ENCODE measurements at regions not wholly inside any gene's neighbourhood (a gene's known extent, or its start where the extent isn't known, plus 50 kb on each side); places are given as distances from the start of the nearest gene placed in this dataset.
"Not testable (repeated sequence)": the region's sequence is repeated elsewhere in the genome, so short reads cannot be mapped to it uniquely, and the experiment has no call there.

DNA sequence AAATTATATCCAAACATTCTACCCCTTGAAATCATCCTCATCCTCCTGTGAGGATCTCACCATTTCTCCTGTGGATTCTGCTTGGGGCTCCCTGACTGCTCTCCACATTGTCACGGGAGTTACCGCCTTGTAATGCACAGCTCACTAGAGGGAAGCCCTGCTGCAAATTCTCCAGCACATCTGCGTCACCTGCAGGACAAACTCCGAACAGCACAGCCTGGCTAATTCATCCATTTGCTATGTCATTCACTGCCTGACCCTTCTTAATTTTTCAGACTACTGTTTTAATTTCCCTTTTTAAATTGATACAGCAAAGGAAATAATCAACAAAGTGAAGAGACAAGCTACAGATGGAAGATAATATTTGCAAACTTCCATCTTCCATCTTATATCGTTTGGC, 627.4 kb downstream of the FBXO15 start:
- intact Hi-C loops (cut with DNase I; ENCODE audit: low total_unique reads), result no loop called here

GRCh38 chr18:73516056-73516455, 631.6 kb downstream of the FBXO15 start:
- H3K27me3 ChIP-seq; DNase-seq; H3K4me3 ChIP-seq; H3K36me3 ChIP-seq; H3K4me1 ChIP-seq; H3K9me3 ChIP-seq; H3K27ac ChIP-seq; intact Hi-C loops (cut with DNase I; ENCODE audit: low total_unique reads); in situ Hi-C loops (cut with MboI; ENCODE audit: low pct_ligation_motif_present in 1 of 4, low pct_unique_long_range_greater_than_20kb in 1 of 4, low sequenced_read_pairs in 3 of 4): not testable (repeated sequence)
- 87 to 95% methylated on average over 2 of the region's 2 CpGs for WGBS, 2 donors (ENCODE audit: low coverage in 1 of 2)

More for the DNA sequence above, 627.4 kb downstream of the FBXO15 start:
- TF ChIP-seq EP300 (IDR thresholded peaks at IDR 0.05; ENCODE audit: low read depth), result no peak
- no peak for TF ChIP-seq CTCF (IDR thresholded peaks at IDR 0.05)
- TF ChIP-seq POLR2AphosphoS5 (IDR thresholded peaks at IDR 0.05), result no peak
- TF ChIP-seq POLR2A (IDR thresholded peaks at IDR 0.05), result no peak
- no peaks in the 10 kb centered on the region for H3K9me3 ChIP-seq
- no peak for DNase-seq
- in situ Hi-C loops (cut with MboI; ENCODE audit: low pct_ligation_motif_present in 1 of 4, low pct_unique_long_range_greater_than_20kb in 1 of 4, low sequenced_read_pairs in 3 of 4), result no loop called here
- H3K27me3 ChIP-seq, result no peaks in the 10 kb centered on the region
- no peak overlapping the region for H3K4me3 ChIP-seq
- no peaks in the 10 kb centered on the region for H3K36me3 ChIP-seq
- 64 to 75% methylated on average over 4 to 5 of the region's 5 CpGs for WGBS, 2 donors (ENCODE audit: low coverage in 1 of 2)
- H3K4me1 ChIP-seq, result no peaks in the 10 kb centered on the region
- no peak overlapping the region for H3K27ac ChIP-seq

GRCh38 chr18:73514449-73514848, 633.2 kb downstream of the FBXO15 start:
- DNase-seq, result no peak
- no peak overlapping the region for H3K27ac ChIP-seq
- H3K9me3 ChIP-seq, result no peaks in the 10 kb centered on the region
- in situ Hi-C loops (cut with MboI; ENCODE audit: low pct_ligation_motif_present in 1 of 4, low pct_unique_long_range_greater_than_20kb in 1 of 4, low sequenced_read_pairs in 3 of 4), result no loop called here
- H3K4me3 ChIP-seq, result no peak overlapping the region
- TF ChIP-seq CTCF (IDR thresholded peaks at IDR 0.05) (no peak), POLR2AphosphoS5 (IDR thresholded peaks at IDR 0.05) (no peak), POLR2A (IDR thresholded peaks at IDR 0.05) (no peak), EP300 (IDR thresholded peaks at IDR 0.05; ENCODE audit: low read depth) (no peak)
- H3K4me1 ChIP-seq, result no peaks in the 10 kb centered on the region
- WGBS, 2 donors (ENCODE audit: low coverage in 1 of 2), result 77% methylated on average over 1 of the region's 1 CpG; no CpG with 5 or more reads in 1 of the 2 donors
- intact Hi-C loops (cut with DNase I; ENCODE audit: low total_unique reads), result no loop called here
- H3K36me3 ChIP-seq, result no peaks in the 10 kb centered on the region
- H3K27me3 ChIP-seq, result no peaks in the 10 kb centered on the region

DNA sequence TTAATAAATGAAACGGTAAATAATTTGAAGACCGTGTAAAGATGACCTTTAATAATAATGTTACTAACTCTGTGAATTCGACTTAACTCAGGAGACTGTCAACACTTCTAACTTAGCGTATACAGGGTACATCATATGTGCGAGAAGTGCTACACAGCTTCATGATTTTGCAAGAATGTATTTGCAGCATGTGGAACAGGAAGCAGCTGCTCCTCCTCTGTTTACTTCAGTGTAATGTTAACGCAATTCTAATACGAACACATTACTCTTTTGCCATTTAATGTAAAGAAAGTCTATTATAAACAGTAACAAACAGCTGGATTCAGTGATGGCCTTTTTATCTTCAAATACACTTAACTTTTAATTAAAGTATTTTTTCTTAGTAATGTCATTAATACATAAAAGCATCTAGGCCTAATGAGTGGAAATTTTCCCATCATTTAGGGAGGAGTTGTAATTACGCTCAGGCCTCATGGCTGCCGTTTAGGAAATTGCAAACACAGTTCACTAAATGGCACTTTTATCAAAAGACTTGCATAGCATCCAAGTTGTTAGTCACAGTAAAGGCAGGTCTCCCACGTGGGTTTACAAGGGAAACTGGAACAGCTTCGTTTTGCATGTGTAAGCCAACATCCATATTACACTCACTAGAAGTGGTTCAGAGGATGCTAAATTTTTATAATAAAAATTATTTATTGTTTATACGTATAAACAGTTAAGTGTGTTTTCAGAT, 635.7 kb downstream of the FBXO15 start:
- WGBS, 2 donors (ENCODE audit: low coverage in 1 of 2), result 56 to 58% methylated on average over 12 of the region's 12 CpGs
- Histone ChIP-seq H3K36me3 (no peaks in the 10 kb centered on the region), H3K27ac (no peak overlapping the region), H3K4me3 (no peak overlapping the region), H3K27me3 (no peaks in the 10 kb centered on the region), H3K9me3 (no peaks in the 10 kb centered on the region), H3K4me1 (no peaks in the 10 kb centered on the region)
- intact Hi-C loops (cut with DNase I; ENCODE audit: low total_unique reads), result no loop called here
- in situ Hi-C loops (cut with MboI; ENCODE audit: low pct_ligation_motif_present in 1 of 4, low pct_unique_long_range_greater_than_20kb in 1 of 4, low sequenced_read_pairs in 3 of 4), result no loop called here
- no peak for DNase-seq
- TF ChIP-seq CTCF (IDR thresholded peaks at IDR 0.05), result no peak
- TF ChIP-seq POLR2A (IDR thresholded peaks at IDR 0.05), result no peak
- no peak for TF ChIP-seq POLR2AphosphoS5 (IDR thresholded peaks at IDR 0.05)
- no peak for TF ChIP-seq EP300 (IDR thresholded peaks at IDR 0.05; ENCODE audit: low read depth)

GRCh38 chr18:73509460-73509859, 638.2 kb downstream of the FBXO15 start:
- H3K4me3 ChIP-seq, result no peak overlapping the region
- WGBS, 2 donors (ENCODE audit: low coverage in 1 of 2), result 62 to 74% methylated on average over 2 of the region's 2 CpGs
- H3K27ac ChIP-seq, result no peak overlapping the region
- H3K27me3 ChIP-seq, result no peaks in the 10 kb centered on the region
- TF ChIP-seq EP300 (IDR thresholded peaks at IDR 0.05; ENCODE audit: low read depth), result no peak
- TF ChIP-seq POLR2AphosphoS5 (IDR thresholded peaks at IDR 0.05), result no peak
- TF ChIP-seq POLR2A (IDR thresholded peaks at IDR 0.05), result no peak
- no peak for TF ChIP-seq CTCF (IDR thresholded peaks at IDR 0.05)
- no peaks in the 10 kb centered on the region for H3K4me1 ChIP-seq
- intact Hi-C loops (cut with DNase I; ENCODE audit: low total_unique reads) (no loop called here), in situ Hi-C loops (cut with MboI; ENCODE audit: low pct_ligation_motif_present in 1 of 4, low pct_unique_long_range_greater_than_20kb in 1 of 4, low sequenced_read_pairs in 3 of 4) (no loop called here)
- H3K9me3 ChIP-seq, result no peaks in the 10 kb centered on the region
- DNase-seq, result no peak
- no peaks in the 10 kb centered on the region for H3K36me3 ChIP-seq

Data from transverse colon (tissue), 4 donors.